Body of pancreas (tissue), 4 donors: ENCODE measurements at regions not wholly inside any gene's neighbourhood (a gene's known extent, or its start where the extent isn't known, plus 50 kb on each side); places are given as distances from the start of the nearest gene placed in this dataset.

Experiments
- ATAC-seq: fragments of 150-250 bp; one replicate; pipeline ENCODE4 v1.9.1; 2016
- DNase-seq, 4 donors: peaks; one replicate each; pipeline ENCODE4 v3.0.0-alpha.2; 2019
- H3K27ac ChIP-seq, 4 donors: fragments of 200-600 bp; sonication (generic); 1 replicate in 3 of 4; 2 replicates in 1 of 4; pipeline versions ENCODE4 v1.5.1 to v1.6.1; 2016 to 2019; ENCODE audit warnings: mild to moderate bottlenecking in 1 of 4, mixed read lengths in 1 of 4, moderate library complexity in 1 of 4
- H3K27me3 ChIP-seq, 2 donors: fragments of 200-600 bp; sonication (generic); one replicate each; pipeline ENCODE4 v1.6.0; 2016; ENCODE audit warnings: mild to moderate bottlenecking in 1 of 2
- H3K36me3 ChIP-seq, 2 donors: fragments of 200-600 bp; sonication (generic); replicated peaks in 1 of 2; 2 replicates each; pipeline ENCODE4 v1.5.1; 2016; ENCODE audit warnings: low read depth in 2 of 2; ENCODE audit not compliant: insufficient read depth in 1 of 2
- H3K4me1 ChIP-seq: fragments of 200-600 bp; sonication (generic); one replicate; pipeline ENCODE4 v1.6.0; 2016
- H3K4me3 ChIP-seq, 2 donors: fragments of 200-600 bp; sonication (generic); 1 replicate in 1 of 2; 2 replicates in 1 of 2; pipeline ENCODE4 v1.5.1; 2016 to 2019
- H3K9me3 ChIP-seq, 3 donors: fragments of 200-600 bp; sonication (generic); 1 replicate in 2 of 3; 2 replicates in 1 of 3; pipeline ENCODE4 v1.5.1; 2016
- CTCF ChIP-seq, 7 experiments: fragments of 450-650 bp in 4 of 7; fragments of 200-600 bp in 3 of 7; sonication (generic) in 3 of 7; IDR thresholded peaks; one replicate each; pipeline ENCODE4 v1.5.1; 2016 to 2019; ENCODE audit warnings: antibody characterized with exemption in 7 of 7
- POLR2A ChIP-seq, 3 donors: fragments of 450-650 bp; IDR thresholded peaks; one replicate each; pipeline ENCODE4 v1.6.1; 2016; ENCODE audit warnings: antibody characterized with exemption in 3 of 3, mild to moderate bottlenecking in 2 of 3
- WGBS, 2 donors: methylation state at CpG; one replicate each; pipeline ENCODE4 v1.1.5; 2017; 5-methylcytosine and 5-hydroxymethylcytosine counted together
- intact Hi-C: fragments of 100-400 bp; cut with DNase I; formaldehyde crosslinking; loops from one replicate; pipeline ENCODE4 v1.15.1; 2023

- DNase-seq (no peak), ATAC-seq (no peak)
- Histone ChIP-seq H3K4me1 (peaks cover 44% of the 10 kb centered on the region), H3K27ac (no peak overlapping the region), H3K36me3 (no peaks in the 10 kb centered on the region), H3K9me3 (no peaks in the 10 kb centered on the region), H3K4me3 (no peak overlapping the region), H3K27me3 (no peaks in the 10 kb centered on the region)
- WGBS, 2 donors, result 84 to 92% methylated on average over 12 to 17 of the region's 17 CpGs
- intact Hi-C loops, result no loop called here
- TF ChIP-seq POLR2A (IDR thresholded peaks at IDR 0.05) (no peak), CTCF (IDR thresholded peaks at IDR 0.05) (no peak)
Measured at GRCh38 chr6:43922426-43923375, 152.7 kb downstream of the VEGFA start.

- 76 to 77% methylated on average over 6 to 20 of the region's 20 CpGs for WGBS, 2 donors
- H3K27me3 ChIP-seq, result no peaks in the 10 kb centered on the region
- H3K9me3 ChIP-seq, result no peaks in the 10 kb centered on the region
- ATAC-seq (no peak), DNase-seq (no peak)
- H3K4me3 ChIP-seq, result no peak overlapping the region
- no peak for TF ChIP-seq POLR2A (IDR thresholded peaks at IDR 0.05)
- TF ChIP-seq CTCF (IDR thresholded peaks at IDR 0.05), result no peak
- H3K36me3 ChIP-seq, result no peaks in the 10 kb centered on the region
- H3K4me1 ChIP-seq, result peaks cover 44% of the 10 kb centered on the region
- no peak overlapping the region for H3K27ac ChIP-seq
- intact Hi-C loops, result no loop called here
Measured at GRCh38 chr6:43921548-43922425, 151.8 kb downstream of the VEGFA start.

GRCh38 chr6:43921039-43921438 is 151.0 kb downstream of the VEGFA start:
- DNase-seq (no peak), ATAC-seq (no peak)
- no peak overlapping the region for H3K27ac ChIP-seq
- peaks cover 44% of the 10 kb centered on the region for H3K4me1 ChIP-seq
- H3K27me3 ChIP-seq, result no peaks in the 10 kb centered on the region
- no peaks in the 10 kb centered on the region for H3K36me3 ChIP-seq
- intact Hi-C loops, result no loop called here
- WGBS, 2 donors, result 75 to 85% methylated on average over 9 of the region's 9 CpGs
- no peaks in the 10 kb centered on the region for H3K9me3 ChIP-seq
- TF ChIP-seq CTCF (IDR thresholded peaks at IDR 0.05), result no peak
- no peak for TF ChIP-seq POLR2A (IDR thresholded peaks at IDR 0.05)
- no peak overlapping the region for H3K4me3 ChIP-seq

- 92% methylated on average over 2 of the region's 2 CpGs for WGBS, 2 donors
- Histone ChIP-seq H3K36me3 (no peaks in the 10 kb centered on the region), H3K9me3 (no peaks in the 10 kb centered on the region), H3K4me3 (no peak overlapping the region), H3K27me3 (no peaks in the 10 kb centered on the region), H3K27ac (no peak overlapping the region), H3K4me1 (peaks cover 48% of the 10 kb centered on the region)
- ATAC-seq (no peak), DNase-seq (no peak)
- TF ChIP-seq CTCF (IDR thresholded peaks at IDR 0.05), result no peak
- TF ChIP-seq POLR2A (IDR thresholded peaks at IDR 0.05), result no peak
- intact Hi-C loops, result no loop called here
Measured at GRCh38 chr6:43919774-43920173, 149.8 kb downstream of the VEGFA start.
